Psoas muscle (tissue), 7 donors: ENCODE measurements at regions not wholly inside any gene's neighbourhood (a gene's known extent, or its start where the extent isn't known, plus 50 kb on each side); places are given as distances from the start of the nearest gene placed in this dataset.

ENCODE experiments used
- ATAC-seq, 4 donors: fragments of 200-7000 bp; cut with Tn5 transposase; one replicate each; pipeline ENCODE4 v1.9.1; 2020; ENCODE audit warnings: moderate library complexity in 3 of 4, mild to moderate bottlenecking in 2 of 4
- DNase-seq, 2 donors: peaks; one replicate each; pipeline ENCODE4 v3.0.0-alpha.2; 2020
- H3K27ac ChIP-seq: fragments of 200-600 bp; one replicate; pipeline ENCODE4 v1.8.0; 2022
- H3K27me3 ChIP-seq, 3 donors: fragments of 200-600 bp in 1 of 3; one replicate each; pipeline versions ENCODE4 v1.6.1 to v1.8.0; 2013 to 2022; ENCODE audit warnings: low read length in 2 of 3, mild to moderate bottlenecking in 2 of 3, moderate library complexity in 1 of 3; ENCODE audit not compliant: insufficient read depth in 3 of 3
- H3K36me3 ChIP-seq, 2 donors: fragments of 200-600 bp in 1 of 2; one replicate each; pipeline versions ENCODE4 v1.6.1 to v1.8.0; 2013 to 2022; ENCODE audit warnings: low read depth in 1 of 2, mild to moderate bottlenecking in 1 of 2, moderate library complexity in 1 of 2; ENCODE audit not compliant: insufficient read depth in 1 of 2
- H3K4me1 ChIP-seq: fragments of 200-600 bp; one replicate; pipeline ENCODE4 v1.8.0; 2022
- H3K4me3 ChIP-seq: fragments of 200-600 bp; one replicate; pipeline ENCODE4 v1.8.0; 2022; ENCODE audit warnings: mild to moderate bottlenecking
- H3K9me3 ChIP-seq: fragments of 200-600 bp; one replicate; pipeline ENCODE4 v1.8.0; 2022
- CTCF ChIP-seq: fragments of 200-600 bp; IDR thresholded peaks from one replicate; pipeline ENCODE4 v1.8.0; 2022; ENCODE audit warnings: antibody characterized with exemption
- WGBS, 3 donors: extraction: QIAGEN DNeasy Blood & Tissue Kit; methylation state at CpG; one replicate each; pipeline versions ENCODE4 v1.1.6 to v1.1.7; 2013; 5-methylcytosine and 5-hydroxymethylcytosine counted together
- intact Hi-C, 2 donors: fragments of 100-400 bp; cut with DNase I; formaldehyde crosslinking; loops; one replicate each; pipeline versions ENCODE4 v1.11.0 to v1.14.2; 2022
- donor health status: healthy with polysubstance abuse.
- donor health status: DM: no; HTN: no; CAD: no; lungs with moderate emphysema.
- donor health status: Bipolar disorder and iron deficiency.
- donor health status: healthy.
- donor health status: DM: yes; HTN: yes; CAD: no.
- donor health status: DM: no; HTN: no; CAD: no.
- donor health status: DM: yes; HTN: yes; CAD: no.

DNA sequence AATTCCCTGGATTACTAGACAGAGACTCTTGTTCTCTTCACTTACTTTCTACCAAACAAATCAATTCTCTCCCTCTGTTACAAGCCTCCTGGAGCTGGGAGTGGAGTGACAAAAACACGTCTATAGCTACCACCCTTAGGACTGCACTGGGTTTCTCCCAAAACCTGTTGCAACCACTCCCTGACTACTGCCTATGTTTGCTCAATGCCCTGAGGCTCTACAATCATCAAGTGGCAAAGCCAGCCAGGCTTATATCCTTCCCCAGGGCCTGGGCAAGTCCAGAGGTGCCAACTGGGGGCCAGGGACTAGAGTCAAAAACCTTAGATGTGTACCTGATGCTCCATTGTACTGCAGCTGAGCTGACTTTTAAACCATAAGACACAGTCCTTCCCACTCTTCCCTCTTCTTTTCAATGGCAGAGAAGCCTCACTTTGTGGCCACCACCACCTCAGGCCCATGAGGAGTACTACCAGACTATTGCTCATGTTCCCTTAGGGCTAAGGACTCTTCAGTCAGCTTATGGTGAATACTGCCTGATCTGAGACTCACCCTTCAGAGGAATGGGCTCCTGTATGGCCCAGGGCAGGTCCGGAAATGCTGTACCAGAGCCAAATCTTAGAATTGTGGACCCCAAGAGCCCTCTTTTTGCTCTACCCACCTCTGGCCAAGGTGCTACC is 125.4 kb upstream of the PLCL2 start:
- 87 to 98% (median 93%) methylated on average over 2 of the region's 2 CpGs for WGBS, 3 donors
- H3K36me3 ChIP-seq, result no peaks in the 10 kb centered on the region
- H3K4me1 ChIP-seq, result no peaks in the 10 kb centered on the region
- no peak overlapping the region for H3K4me3 ChIP-seq
- intact Hi-C loops, result no loop called here
- H3K27ac ChIP-seq, result no peak overlapping the region
- ATAC-seq, result no peak
- no peak for DNase-seq
- H3K27me3 ChIP-seq, result no peaks in the 10 kb centered on the region
- TF ChIP-seq CTCF, result no peak
- H3K9me3 ChIP-seq, result no peaks in the 10 kb centered on the region

GRCh38 chr3:16761571-16761970 is 123.2 kb upstream of the PLCL2 start:
- ATAC-seq (no peak), DNase-seq (no peak)
- Histone ChIP-seq H3K4me3 (no peak overlapping the region), H3K27me3 (no peaks in the 10 kb centered on the region), H3K4me1 (no peaks in the 10 kb centered on the region), H3K27ac (no peak overlapping the region), H3K9me3 (no peaks in the 10 kb centered on the region), H3K36me3 (no peaks in the 10 kb centered on the region)
- TF ChIP-seq CTCF, result no peak
- WGBS, 3 donors, result 95 to 100% (median 99%) methylated on average over 1 of the region's 1 CpG
- intact Hi-C loops, result no loop called here

- 93 to 100% (median 95%) methylated on average over 1 of the region's 1 CpG for WGBS, 3 donors
- no peak overlapping the region for H3K4me3 ChIP-seq
- intact Hi-C loops, result loop anchor here in 1 of 2 donors (5.0 kb wide), 1 partner anchor 72 kb away; no protein-coding TSS in a partner anchor
- DNase-seq (no peak), ATAC-seq (no peak)
- H3K27me3 ChIP-seq, result no peaks in the 10 kb centered on the region
- H3K36me3 ChIP-seq, result no peaks in the 10 kb centered on the region
- no peak overlapping the region for H3K27ac ChIP-seq
- peaks cover 24% of the 10 kb centered on the region for H3K4me1 ChIP-seq
- TF ChIP-seq CTCF, result no peak
- no peaks in the 10 kb centered on the region for H3K9me3 ChIP-seq
Observed at GRCh38 chr3:16765661-16766060, 119.1 kb upstream of the PLCL2 start.

- DNase-seq (no peak), ATAC-seq (no peak)
- Histone ChIP-seq H3K4me1 (peaks cover 33% of the 10 kb centered on the region), H3K9me3 (no peaks in the 10 kb centered on the region), H3K4me3 (no peak overlapping the region), H3K27ac (no peak overlapping the region), H3K27me3 (no peaks in the 10 kb centered on the region), H3K36me3 (no peaks in the 10 kb centered on the region)
- intact Hi-C loops, result loop anchor here in 1 of 2 donors (5.0 kb wide), 1 partner anchor 70 kb away; no protein-coding TSS in a partner anchor
- TF ChIP-seq CTCF, result no peak
- 58 to 74% (median 66%) methylated on average over 3 of the region's 3 CpGs for WGBS, 3 donors
Observed at GRCh38 chr3:16767006-16767405, 117.7 kb upstream of the PLCL2 start.

GRCh38 chr3:16768014-16768413 is 116.7 kb upstream of the PLCL2 start:
- H3K27ac ChIP-seq, result no peak overlapping the region

More at GRCh38 chr3:16768014-16768413, 116.7 kb upstream of the PLCL2 start:
- no peak for ATAC-seq
- intact Hi-C loops, result loop anchor here in 1 of 2 donors (5.0 kb wide), 1 partner anchor 69 kb away; no protein-coding TSS in a partner anchor
- no peak for DNase-seq
- Histone ChIP-seq H3K4me3 (no peak overlapping the region), H3K36me3 (no peaks in the 10 kb centered on the region), H3K9me3 (no peaks in the 10 kb centered on the region), H3K27me3 (no peaks in the 10 kb centered on the region), H3K4me1 (peaks cover 33% of the 10 kb centered on the region)
- WGBS, 3 donors, result 27 to 34% (median 29%) methylated on average over 1 of the region's 1 CpG
- no peak for TF ChIP-seq CTCF
